GM18858 (cell line): ENCODE measurements at regions not wholly inside any gene's neighbourhood (a gene's known extent, or its start where the extent isn't known, plus 50 kb on each side); places are given as distances from the start of the nearest gene placed in this dataset.

Experiments
- ATAC-seq: cut with Tn5 transposase; IDR thresholded peaks from one replicate; pipeline ENCODE4 v1.9.1; 2021; ENCODE audit not compliant: unreplicated experiment

- ATAC-seq, result no peak
Measured at GRCh38 chr14:94685166-94685581, 73.0 kb downstream of the SERPINA3 start.

- ATAC-seq, result no peak
Measured at GRCh38 chr14:94682736-94683135, 70.5 kb downstream of the SERPINA3 start.

GRCh38 chr14:94682061-94682516, 69.9 kb downstream of the SERPINA3 start:
- ATAC-seq, result no peak

GRCh38 chr14:94681300-94682060, 69.3 kb downstream of the SERPINA3 start:
- no peak for ATAC-seq

- ATAC-seq, result no peak
Measured at GRCh38 chr14:94680862-94681288, 68.7 kb downstream of the SERPINA3 start.

GRCh38 chr14:94679937-94680861, 68.0 kb downstream of the SERPINA3 start:
- ATAC-seq, result no peak

GRCh38 chr14:94679106-94679810, 67.1 kb downstream of the SERPINA3 start:
- ATAC-seq, result no peak

GRCh38 chr14:94677747-94678146, 65.6 kb downstream of the SERPINA3 start:
- ATAC-seq, result no peak

- ATAC-seq, result no peak
Measured at GRCh38 chr14:94677213-94677612, 65.0 kb downstream of the SERPINA3 start.

GRCh38 chr14:94676495-94677185, 64.4 kb downstream of the SERPINA3 start:
- ATAC-seq, result no peak

GRCh38 chr14:94675036-94675435, 62.8 kb downstream of the SERPINA3 start:
- ATAC-seq, result no peak

- no peak for ATAC-seq
Measured at GRCh38 chr14:94673781-94674231, 61.6 kb downstream of the SERPINA3 start.
